NCI-H1417 treated with DMSO at 0.1 percent for 48 hours (cell line): ENCODE measurements at regions not wholly inside any gene's neighbourhood (a gene's known extent, or its start where the extent isn't known, plus 50 kb on each side); places are given as distances from the start of the nearest gene placed in this dataset.

Experiments used
- DNase-seq: peaks from one replicate; lab custom pipeline; 2025; lab: John Stamatoyannopoulos, UW

- no peak for DNase-seq
Observed at GRCh38 chr9:18149471-18150011, 324.4 kb upstream of the ADAMTSL1 start.

- DNase-seq = no peak
Observed at GRCh38 chr9:18154661-18155060, 319.3 kb upstream of the ADAMTSL1 start.

- DNase-seq = no peak
Observed at GRCh38 chr9:18159254-18159653, 314.7 kb upstream of the ADAMTSL1 start.

- DNase-seq = no peak
Observed at GRCh38 chr9:18163146-18163545, 310.8 kb upstream of the ADAMTSL1 start.

GRCh38 chr9:18167733-18168132 lies 306.2 kb upstream of the ADAMTSL1 start:
- DNase-seq = no peak

GRCh38 chr9:18173923-18174322 lies 300.0 kb upstream of the ADAMTSL1 start:
- no peak for DNase-seq

- DNase-seq = no peak
Observed at GRCh38 chr9:18182636-18183035, 291.3 kb upstream of the ADAMTSL1 start.

- DNase-seq = no peak
Observed at GRCh38 chr9:18183974-18184373, 290.0 kb upstream of the ADAMTSL1 start.

GRCh38 chr9:18184401-18184800 lies 289.6 kb upstream of the ADAMTSL1 start:
- no peak for DNase-seq

- no peak for DNase-seq
Observed at GRCh38 chr9:18185196-18185595, 288.8 kb upstream of the ADAMTSL1 start.

- no peak for DNase-seq
Observed at GRCh38 chr9:18188971-18189370, 285.0 kb upstream of the ADAMTSL1 start.

GRCh38 chr9:18189871-18190670 lies 283.9 kb upstream of the ADAMTSL1 start:
- DNase-seq = no peak

- DNase-seq = no peak
Observed at GRCh38 chr9:18190671-18191374, 283.1 kb upstream of the ADAMTSL1 start.

GRCh38 chr9:18194316-18194715 lies 279.6 kb upstream of the ADAMTSL1 start:
- DNase-seq = no peak

- DNase-seq = no peak
Observed at GRCh38 chr9:18195223-18195622, 278.7 kb upstream of the ADAMTSL1 start.

- DNase-seq = no peak
Observed at GRCh38 chr9:18202924-18203323, 271.0 kb upstream of the ADAMTSL1 start.

GRCh38 chr9:18207735-18208134 lies 266.2 kb upstream of the ADAMTSL1 start:
- no peak for DNase-seq

GRCh38 chr9:18208166-18209059 lies 265.5 kb upstream of the ADAMTSL1 start:
- DNase-seq = no peak

- no peak for DNase-seq
Observed at GRCh38 chr9:18215626-18216025, 258.3 kb upstream of the ADAMTSL1 start.

- DNase-seq = no peak
Observed at GRCh38 chr9:18216376-18216775, 257.6 kb upstream of the ADAMTSL1 start.

GRCh38 chr9:18228101-18228500 lies 245.9 kb upstream of the ADAMTSL1 start:
- no peak for DNase-seq

GRCh38 chr9:18229992-18230676 lies 243.8 kb upstream of the ADAMTSL1 start:
- no peak for DNase-seq
